ENCODE measurements at regions not wholly inside any gene's neighbourhood (a gene's known extent, or its start where the extent isn't known, plus 50 kb on each side); places are given as distances from the start of the nearest gene placed in this dataset.
"Not testable (repeated sequence)": the region's sequence is repeated elsewhere in the genome, so short reads cannot be mapped to it uniquely, and the experiment has no call there.

DNA sequence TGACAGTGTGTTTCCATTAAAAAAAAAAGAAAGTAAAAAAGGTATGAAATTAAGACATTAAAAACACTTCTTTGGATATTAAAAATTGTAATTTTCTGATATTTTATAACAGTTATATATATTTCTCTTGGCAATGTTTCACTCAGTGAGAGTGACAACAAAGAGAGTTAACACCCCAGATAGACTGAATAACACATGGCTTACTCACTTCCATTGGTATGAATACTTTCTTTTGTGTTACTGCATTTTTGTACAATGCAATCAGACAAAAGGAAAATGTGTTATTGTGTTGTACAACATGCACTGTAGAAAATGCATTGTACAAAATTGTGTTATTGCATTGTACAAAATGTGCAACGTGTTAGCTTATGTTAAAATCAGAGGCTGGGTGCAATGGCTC lies 676.6 kb upstream of the AMELY start:
- H3K4me1 ChIP-seq; H3K4me3 ChIP-seq; H3K36me3 ChIP-seq (replicated peaks in 1 of 2; ENCODE audit: insufficient read depth in 1 of 2, low read depth in 2 of 2); H3K27ac ChIP-seq; intact Hi-C loops (cut with DNase I); H3K27me3 ChIP-seq; H3K9me3 ChIP-seq; DNase-seq: not testable (repeated sequence)
- WGBS, 2 donors = no CpG with 5 or more reads among the region's 1 CpG
- ATAC-seq = peak; percentile 33

DNA sequence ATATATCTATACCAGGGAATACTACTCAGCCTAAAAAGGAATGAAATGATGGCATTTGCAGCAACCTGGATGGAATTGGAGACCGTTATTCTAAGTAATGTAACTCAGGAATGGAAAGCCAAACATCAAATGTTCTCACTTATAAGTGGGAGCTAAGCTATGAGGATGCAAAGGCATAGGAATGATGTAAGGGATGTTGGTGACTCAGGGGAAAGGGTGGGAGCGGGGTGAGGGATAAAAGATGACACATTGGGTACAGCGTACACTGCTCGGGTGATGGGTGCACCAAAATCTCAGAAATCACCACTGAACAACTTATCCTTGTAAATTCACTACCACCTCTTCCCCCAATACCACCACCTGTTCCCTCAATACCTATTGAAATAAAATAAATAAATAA lies 651.0 kb upstream of the AMELY start:
- no peak for ATAC-seq
- no peaks in the 10 kb centered on the region for H3K36me3 ChIP-seq (replicated peaks in 1 of 2; ENCODE audit: insufficient read depth in 1 of 2, low read depth in 2 of 2)
- no peak for DNase-seq
- TF ChIP-seq, protein P1, sequence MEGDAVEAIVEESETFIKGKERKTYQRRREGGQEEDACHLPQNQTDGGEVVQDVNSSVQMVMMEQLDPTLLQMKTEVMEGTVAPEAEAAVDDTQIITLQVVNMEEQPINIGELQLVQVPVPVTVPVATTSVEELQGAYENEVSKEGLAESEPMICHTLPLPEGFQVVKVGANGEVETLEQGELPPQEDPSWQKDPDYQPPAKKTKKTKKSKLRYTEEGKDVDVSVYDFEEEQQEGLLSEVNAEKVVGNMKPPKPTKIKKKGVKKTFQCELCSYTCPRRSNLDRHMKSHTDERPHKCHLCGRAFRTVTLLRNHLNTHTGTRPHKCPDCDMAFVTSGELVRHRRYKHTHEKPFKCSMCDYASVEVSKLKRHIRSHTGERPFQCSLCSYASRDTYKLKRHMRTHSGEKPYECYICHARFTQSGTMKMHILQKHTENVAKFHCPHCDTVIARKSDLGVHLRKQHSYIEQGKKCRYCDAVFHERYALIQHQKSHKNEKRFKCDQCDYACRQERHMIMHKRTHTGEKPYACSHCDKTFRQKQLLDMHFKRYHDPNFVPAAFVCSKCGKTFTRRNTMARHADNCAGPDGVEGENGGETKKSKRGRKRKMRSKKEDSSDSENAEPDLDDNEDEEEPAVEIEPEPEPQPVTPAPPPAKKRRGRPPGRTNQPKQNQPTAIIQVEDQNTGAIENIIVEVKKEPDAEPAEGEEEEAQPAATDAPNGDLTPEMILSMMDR (IDR thresholded peaks at IDR 0.05) = no peak
- no peak for TF ChIP-seq POLR2A (IDR thresholded peaks at IDR 0.05)
- intact Hi-C loops (cut with DNase I) = no loop called here
- H3K27me3 ChIP-seq = no peaks in the 10 kb centered on the region
- H3K4me1 ChIP-seq = no peaks in the 10 kb centered on the region
- no peak overlapping the region for H3K4me3 ChIP-seq
- H3K9me3 ChIP-seq = no peaks in the 10 kb centered on the region
- no peak overlapping the region for H3K27ac ChIP-seq
- WGBS, 2 donors = 85 to 89% methylated on average over 4 of the region's 4 CpGs

DNA sequence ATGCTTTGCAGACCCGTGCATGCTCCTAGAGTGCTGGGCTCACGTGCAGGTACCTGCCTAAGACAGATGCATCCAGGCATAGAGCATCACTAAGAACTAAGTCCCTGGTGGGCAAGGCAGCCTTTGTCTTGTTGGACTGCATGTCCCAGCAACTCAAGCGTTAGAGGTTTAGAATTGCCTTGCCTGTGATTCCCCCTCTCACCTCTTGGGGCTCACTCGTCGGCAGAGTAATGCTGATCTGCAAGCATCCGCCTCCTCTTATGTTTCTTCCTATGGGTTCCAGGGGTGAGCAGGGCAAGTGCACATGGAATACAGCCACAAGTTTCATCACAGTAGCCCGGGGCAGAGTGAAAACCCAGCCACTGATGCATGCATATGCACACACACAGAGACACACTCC lies 646.1 kb upstream of the AMELY start:
- Histone ChIP-seq H3K27ac (no peak overlapping the region), H3K36me3 (replicated peaks in 1 of 2; ENCODE audit: insufficient read depth in 1 of 2, low read depth in 2 of 2) (no peaks in the 10 kb centered on the region), H3K27me3 (no peaks in the 10 kb centered on the region), H3K9me3 (no peaks in the 10 kb centered on the region), H3K4me1 (no peaks in the 10 kb centered on the region), H3K4me3 (no peak overlapping the region)
- intact Hi-C loops (cut with DNase I) = no loop called here
- no peak for DNase-seq
- no peak for ATAC-seq
- no peak for TF ChIP-seq POLR2A (IDR thresholded peaks at IDR 0.05)
- TF ChIP-seq, protein P1 (IDR thresholded peaks at IDR 0.05) = peak in 1 of 7 experiments; percentile 15
- 47 to 76% methylated on average over 3 to 6 of the region's 7 CpGs for WGBS, 2 donors

DNA sequence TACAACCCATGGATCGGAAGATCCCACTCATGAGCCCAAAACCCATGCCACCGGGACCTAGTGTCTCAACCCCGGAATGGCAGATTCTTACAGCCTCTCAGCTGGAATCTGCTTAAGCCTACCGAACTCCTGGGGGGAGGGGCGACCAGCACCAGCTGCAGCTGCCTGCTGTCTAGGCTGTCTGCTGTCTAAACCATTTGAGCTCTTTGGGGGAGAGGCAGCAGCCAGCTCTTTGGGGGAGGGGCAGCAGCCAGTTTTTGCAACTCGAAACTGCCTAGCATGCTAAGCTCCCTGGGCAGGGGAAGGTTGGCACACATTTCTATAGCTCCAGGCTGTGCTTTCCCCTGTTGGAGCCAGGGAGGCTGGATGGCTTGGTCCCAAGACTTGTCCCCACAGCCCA lies 643.5 kb upstream of the AMELY start:
- DNase-seq = no peak
- Histone ChIP-seq H3K27ac (no peak overlapping the region), H3K9me3 (no peaks in the 10 kb centered on the region), H3K27me3 (no peaks in the 10 kb centered on the region), H3K4me3 (no peak overlapping the region), H3K4me1 (no peaks in the 10 kb centered on the region), H3K36me3 (replicated peaks in 1 of 2; ENCODE audit: insufficient read depth in 1 of 2, low read depth in 2 of 2) (no peaks in the 10 kb centered on the region)
- 82% methylated on average over 4 of the region's 6 CpGs; no CpG with 5 or more reads in 1 of the 2 donors for WGBS, 2 donors
- intact Hi-C loops (cut with DNase I) = no loop called here
- TF ChIP-seq, protein P1 (IDR thresholded peaks at IDR 0.05) = no peak
- no peak for TF ChIP-seq POLR2A (IDR thresholded peaks at IDR 0.05)
- no peak for ATAC-seq

DNA sequence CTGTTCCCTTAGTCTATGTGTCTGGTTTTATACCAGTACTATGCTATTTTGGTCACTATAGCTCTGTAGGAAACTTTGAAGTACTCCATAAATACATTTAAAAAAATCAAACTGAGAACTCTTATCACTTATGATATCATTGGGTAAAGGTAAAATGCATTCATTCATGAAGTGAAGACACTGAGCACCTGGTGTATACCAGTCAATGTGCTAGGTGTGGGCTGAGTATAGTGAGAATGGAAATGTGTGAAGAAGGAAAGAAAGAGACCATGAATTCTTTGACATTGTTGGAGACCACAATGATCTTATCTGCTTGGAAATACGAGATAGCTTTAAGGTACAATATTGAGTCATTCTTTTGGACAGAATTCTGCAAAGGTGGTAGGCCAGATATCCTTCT lies 633.5 kb upstream of the AMELY start:
- no peak overlapping the region for H3K4me3 ChIP-seq
- H3K9me3 ChIP-seq = no peaks in the 10 kb centered on the region
- H3K27me3 ChIP-seq = no peaks in the 10 kb centered on the region
- TF ChIP-seq POLR2A (IDR thresholded peaks at IDR 0.05) = no peak
- no peak for ATAC-seq
- intact Hi-C loops (cut with DNase I) = no loop called here
- H3K36me3 ChIP-seq (replicated peaks in 1 of 2; ENCODE audit: insufficient read depth in 1 of 2, low read depth in 2 of 2) = no peaks in the 10 kb centered on the region
- no peak overlapping the region for H3K27ac ChIP-seq
- no peaks in the 10 kb centered on the region for H3K4me1 ChIP-seq
- WGBS, 2 donors = 25 to 47% methylated on average over 1 of the region's 1 CpG
- DNase-seq = no peak

DNA sequence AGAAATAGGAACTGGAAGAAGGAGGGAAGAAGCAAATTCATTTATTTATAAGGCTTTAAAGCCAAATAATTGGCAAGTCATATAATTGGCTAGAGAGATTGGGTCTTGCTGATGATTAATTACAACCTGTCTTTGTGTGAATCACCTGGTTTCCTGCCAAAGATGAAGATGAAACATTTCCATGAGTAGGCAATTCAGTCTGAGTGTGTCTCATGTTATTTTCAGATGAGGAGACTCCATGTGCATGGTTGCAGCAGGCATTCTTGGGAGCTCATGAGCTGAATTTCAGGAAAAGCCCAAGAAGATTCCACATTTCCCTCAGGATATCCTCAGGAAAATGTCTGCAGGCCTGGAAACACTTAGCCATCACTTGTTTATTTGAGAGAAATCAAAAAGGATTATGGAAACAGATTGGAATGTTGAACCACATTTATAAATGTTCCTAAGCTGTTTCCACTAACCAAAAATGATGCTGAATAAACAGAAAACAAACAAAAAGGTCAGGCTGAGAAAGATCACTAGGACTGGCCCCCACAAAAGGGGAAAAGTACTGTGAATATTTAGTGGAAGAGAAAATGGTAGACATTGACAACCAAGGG lies 632.7 kb upstream of the AMELY start:
- ATAC-seq (no peak), DNase-seq (no peak)
- Histone ChIP-seq H3K4me3 (no peak overlapping the region), H3K9me3 (no peaks in the 10 kb centered on the region), H3K27ac (no peak overlapping the region), H3K36me3 (replicated peaks in 1 of 2; ENCODE audit: insufficient read depth in 1 of 2, low read depth in 2 of 2) (no peaks in the 10 kb centered on the region), H3K4me1 (no peaks in the 10 kb centered on the region), H3K27me3 (no peaks in the 10 kb centered on the region)
- TF ChIP-seq, protein P1 (IDR thresholded peaks at IDR 0.05) = no peak
- no peak for TF ChIP-seq POLR2A (IDR thresholded peaks at IDR 0.05)
- intact Hi-C loops (cut with DNase I) = no loop called here
